H1 (cell line): ENCODE measurements at regions not wholly inside any gene's neighbourhood (a gene's known extent, or its start where the extent isn't known, plus 50 kb on each side); places are given as distances from the start of the nearest gene placed in this dataset.

ENCODE experiments used
- CTCF ChIA-PET: fragments of 300-600 bp; sonication (Branson Sonifier 250); formaldehyde crosslinking; loops from one replicate; lab custom pipeline; 2021; ENCODE audit not compliant: partially characterized antibody; lab: Charles Lee
- POLR2A ChIA-PET: fragments of 300-600 bp; sonication (Branson Sonifier 250); formaldehyde crosslinking; loops from one replicate; lab custom pipeline; 2021; ENCODE audit warnings: inconsistent platforms; ENCODE audit not compliant: partially characterized antibody; lab: Charles Lee
- DNase-seq, 2 experiments: peaks; one replicate each; pipeline versions ENCODE4 v3.0.0 to v3.0.0-alpha.2; 2010 to 2022; ENCODE audit warnings: low spot score in 2 of 2, low read depth in 1 of 2, mixed read lengths in 1 of 2
- FAIRE-seq: peaks from 2 replicates; lab custom pipeline; 2011; peaks lifted over from hg19 to GRCh38; lab: Jason Lieb, UNC
- H2AFZ ChIP-seq: 2 replicates; pipeline ENCODE4 v1.8.1; 2012; ENCODE audit warnings: low read length, inconsistent platforms
- H2AK5ac ChIP-seq: 2 replicates; pipeline ENCODE4 v1.6.1; 2013; ENCODE audit warnings: low read depth, low read length
- H2BK120ac ChIP-seq: replicated peaks from 2 replicates; pipeline ENCODE3; 2013; ENCODE audit warnings: low read depth, low read length, inconsistent platforms
- H2BK12ac ChIP-seq: 2 replicates; pipeline ENCODE4 v1.6.1; 2013; ENCODE audit warnings: low read depth, low read length
- H2BK15ac ChIP-seq: 2 replicates; pipeline ENCODE4 v1.6.1; 2013; ENCODE audit warnings: low read length
- H2BK20ac ChIP-seq: 2 replicates; pipeline ENCODE4 v1.6.1; 2013; ENCODE audit warnings: low read length
- H2BK5ac ChIP-seq: 2 replicates; pipeline ENCODE4 v1.6.1; 2013; ENCODE audit warnings: low read depth, low read length
- H3K14ac ChIP-seq: 2 replicates; pipeline ENCODE4 v1.6.1; 2013; ENCODE audit warnings: inconsistent platforms; ENCODE audit not compliant: insufficient read length
- H3K18ac ChIP-seq: 2 replicates; pipeline ENCODE4 v1.6.1; 2013; ENCODE audit warnings: low read length; ENCODE audit errors: extremely low read depth
- H3K23ac ChIP-seq: 2 replicates; pipeline ENCODE4 v1.6.1; 2013; ENCODE audit warnings: inconsistent platforms; ENCODE audit not compliant: insufficient read length
- H3K23me2 ChIP-seq: 2 replicates; pipeline ENCODE4 v1.6.1; 2013; ENCODE audit warnings: low read depth, low read length
- H3K27ac ChIP-seq: 2 replicates; pipeline ENCODE4 v1.6.1; 2011; ENCODE audit warnings: low read depth, low read length, inconsistent platforms
- H3K27me3 ChIP-seq, 4 experiments: replicated peaks in 1 of 4; 1 replicate in 1 of 4; 2 replicates in 3 of 4; pipeline versions ENCODE4 v1.6.1 to v1.8.1; 2011 to 2013; ENCODE audit warnings: low read length in 3 of 4, mild to moderate bottlenecking in 3 of 4, inconsistent platforms in 2 of 4, mixed read lengths in 2 of 4, moderate library complexity in 1 of 4; ENCODE audit not compliant: control insufficient read depth in 3 of 4, insufficient read depth in 3 of 4; ENCODE audit errors: extremely low read depth in 1 of 4
- H3K36me3 ChIP-seq, 4 experiments: 2 replicates each; pipeline versions ENCODE4 v1.6.1 to v1.8.1; 2011 to 2013; ENCODE audit warnings: mild to moderate bottlenecking in 4 of 4, low read length in 3 of 4, moderate library complexity in 2 of 4, control low read depth in 1 of 4, inconsistent platforms in 1 of 4; ENCODE audit not compliant: insufficient read depth in 4 of 4, control insufficient read depth in 2 of 4
- H3K4ac ChIP-seq: replicated peaks from 2 replicates; pipeline ENCODE3; 2013; ENCODE audit warnings: low read length, low read depth, mixed read lengths, inconsistent platforms; ENCODE audit not compliant: insufficient read length
- H3K4me1 ChIP-seq, 4 experiments: replicated peaks in 1 of 4; 1 replicate in 1 of 4; 2 replicates in 3 of 4; pipeline versions ENCODE4 v1.6.1 to v1.8.1; 2011 to 2013; ENCODE audit warnings: low read length in 3 of 4, inconsistent platforms in 2 of 4, mixed read lengths in 1 of 4; ENCODE audit not compliant: insufficient read depth in 4 of 4, control insufficient read depth in 3 of 4
- H3K4me2 ChIP-seq, 2 experiments: 2 replicates each; pipeline versions ENCODE4 v1.6.1 to v1.8.1; 2011 to 2013; ENCODE audit warnings: low read depth in 2 of 2, low read length in 2 of 2, control low read depth in 1 of 2, inconsistent platforms in 1 of 2, mild to moderate bottlenecking in 1 of 2; ENCODE audit not compliant: insufficient read depth in 1 of 2
- H3K4me3 ChIP-seq, 4 experiments: fragments of 200-600, 300-600 bp in 1 of 4; sonication (generic), shearing (Covaris generic), sonication (Bioruptor Twin) in 1 of 4; 2 replicates each; pipeline versions ENCODE4 v1.5.1 to v1.8.1; 2011 to 2016; ENCODE audit warnings: low read length in 4 of 4, low read depth in 3 of 4, control low read depth in 2 of 4, inconsistent platforms in 2 of 4, mild to moderate bottlenecking in 2 of 4, mixed read lengths in 1 of 4, moderate library complexity in 1 of 4; ENCODE audit not compliant: insufficient read depth in 2 of 4; ENCODE audit errors: extremely low read depth in 1 of 4
- H3K56ac ChIP-seq: replicated peaks from 2 replicates; pipeline ENCODE3; 2013; ENCODE audit warnings: low read depth, mild to moderate bottlenecking, mixed read lengths, low read length, inconsistent platforms; ENCODE audit not compliant: insufficient read length
- H3K79me1 ChIP-seq: 2 replicates; pipeline ENCODE4 v1.6.1; 2013; ENCODE audit warnings: low read depth, low read length, control low read depth
- H3K79me2 ChIP-seq, 2 experiments: 2 replicates each; pipeline versions ENCODE4 v1.6.1 to v1.8.1; 2012 to 2013; ENCODE audit warnings: low read length in 2 of 2, mild to moderate bottlenecking in 2 of 2, inconsistent platforms in 1 of 2; ENCODE audit not compliant: insufficient read depth in 2 of 2, control insufficient read depth in 1 of 2
- H3K9ac ChIP-seq, 4 experiments: replicated peaks in 1 of 4; 1 replicate in 1 of 4; 2 replicates in 3 of 4; pipeline versions ENCODE4 v1.6.1 to v1.8.1; 2011 to 2013; ENCODE audit warnings: low read depth in 3 of 4, low read length in 3 of 4, control low read depth in 2 of 4, mild to moderate bottlenecking in 2 of 4, moderate library complexity in 2 of 4, inconsistent platforms in 1 of 4; ENCODE audit errors: extremely low read depth in 1 of 4
- H3K9me3 ChIP-seq, 2 experiments: 2 replicates each; pipeline versions ENCODE4 v1.6.1 to v1.8.1; 2012 to 2013; ENCODE audit warnings: mild to moderate bottlenecking in 2 of 2, moderate library complexity in 2 of 2, control low read depth in 1 of 2, inconsistent platforms in 1 of 2, low read depth in 1 of 2, low read length in 1 of 2, mixed read lengths in 1 of 2; ENCODE audit not compliant: insufficient read depth in 2 of 2
- H4K20me1 ChIP-seq, 2 experiments: replicated peaks in 1 of 2; 2 replicates each; pipeline versions ENCODE3 to v1.8.1; 2011 to 2013; ENCODE audit warnings: inconsistent platforms in 2 of 2, low read length in 2 of 2, mild to moderate bottlenecking in 1 of 2; ENCODE audit not compliant: insufficient read depth in 2 of 2, control insufficient read depth in 1 of 2
- H4K5ac ChIP-seq: 2 replicates; pipeline ENCODE4 v1.6.1; 2013; ENCODE audit warnings: low read length, low read depth, mixed read lengths, inconsistent platforms; ENCODE audit not compliant: insufficient read length
- H4K8ac ChIP-seq: 2 replicates; pipeline ENCODE4 v1.8.0; 2013; ENCODE audit warnings: mild to moderate bottlenecking, moderate library complexity, low read length, inconsistent platforms; ENCODE audit not compliant: insufficient read depth; ENCODE audit errors: extremely low read depth
- H4K91ac ChIP-seq: replicated peaks from 2 replicates; pipeline ENCODE3; 2013; ENCODE audit warnings: low read length, mixed read lengths, inconsistent platforms; ENCODE audit not compliant: insufficient read length
- BRCA1 ChIP-seq: IDR thresholded peaks from 2 replicates; pipeline ENCODE4 v1.6.1; 2012; ENCODE audit warnings: low read depth, low read length, improper control_type of control experiment
- CBX5 ChIP-seq: fragments of 300-800, 300-1000 bp; sonication (generic); IDR thresholded peaks from 2 replicates; pipeline ENCODE4 v1.7.1; 2016; ENCODE audit warnings: antibody characterized with exemption, low read length, low read depth
- HDAC2 ChIP-seq, 2 experiments: fragments of 300-600 bp in 1 of 2; sonication (generic) in 1 of 2; IDR thresholded peaks; 2 replicates each; pipeline ENCODE4 v1.6.1; 2011 to 2012; ENCODE audit warnings: low read depth in 2 of 2, low read length in 2 of 2, mild to moderate bottlenecking in 2 of 2, moderate library complexity in 2 of 2, borderline replicate concordance in 1 of 2, inconsistent platforms in 1 of 2
- KDM5A ChIP-seq: fragments of 200-600 bp; IDR thresholded peaks from 2 replicates; pipeline ENCODE4 v1.7.1; 2012; ENCODE audit warnings: mild to moderate bottlenecking, low read length, inconsistent platforms, mixed read lengths
- MAFK ChIP-seq: IDR thresholded peaks from 2 replicates; pipeline ENCODE4 v1.6.1; 2012; ENCODE audit warnings: low read depth, mild to moderate bottlenecking, improper control_type of control experiment, low read length
- RFX5 ChIP-seq: IDR thresholded peaks from 2 replicates; pipeline ENCODE4 v1.6.1; 2011; ENCODE audit warnings: low read depth, low read length, improper control_type of control experiment, borderline replicate concordance
- SAP30 ChIP-seq: fragments of 300-600 bp; sonication (generic); IDR thresholded peaks from 2 replicates; pipeline ENCODE4 v1.7.1; 2012; ENCODE audit warnings: low read length, moderate library complexity, mild to moderate bottlenecking, inconsistent platforms; ENCODE audit not compliant: insufficient read depth, insufficient replicate concordance
- TAF1 ChIP-seq: IDR thresholded peaks from 2 replicates; pipeline ENCODE4 v1.6.1; 2011; ENCODE audit warnings: mild to moderate bottlenecking, low read depth, low read length
- WGBS, 2 experiments: shearing (Covaris generic) in 1 of 2; methylation state at CpG; one replicate each; pipeline versions ENCODE4 v1.1.6 to v1.1.7; 2013 to 2015; ENCODE audit warnings: low lambda C conversion rate in 2 of 2, mixed read lengths in 2 of 2, inconsistent platforms in 1 of 2, low coverage in 1 of 2, missing lambda C conversion rate in 1 of 2; ENCODE audit not compliant: insufficient replicate concordance in 2 of 2, insufficient coverage in 1 of 2, insufficient read length in 1 of 2; ENCODE audit errors: extremely low coverage in 1 of 2, missing lambda C conversion rate in 1 of 2; 5-methylcytosine and 5-hydroxymethylcytosine counted together

DNA sequence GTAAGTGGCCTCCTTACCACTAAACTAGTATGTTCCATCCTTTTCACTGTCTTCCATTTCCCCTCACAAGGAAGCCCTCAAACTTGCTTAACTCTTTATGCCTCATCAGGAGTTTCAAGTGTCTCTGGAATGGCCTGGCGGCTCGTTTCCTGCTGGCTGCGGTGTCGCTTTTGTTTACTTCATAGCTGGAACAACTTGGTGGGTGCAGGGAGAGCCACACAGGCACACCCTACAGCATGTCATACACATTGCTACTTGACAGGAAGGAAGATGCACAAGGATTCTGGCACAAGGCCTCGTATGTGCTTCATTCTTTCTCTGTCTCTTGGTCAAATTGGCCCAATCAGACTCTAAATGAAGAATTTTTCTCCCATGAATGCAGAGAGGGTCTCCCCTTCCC, 488.3 kb downstream of the FOXO1 start:
- Histone ChIP-seq H3K27ac (no peak overlapping the region), H3K56ac (no peak overlapping the region), H4K20me1 (no peaks in the 10 kb centered on the region), H3K4me2 (no peak overlapping the region), H3K4me3 (no peak overlapping the region), H2BK120ac (no peak overlapping the region), H2BK12ac (no peak overlapping the region), H3K79me1 (no peaks in the 10 kb centered on the region), H3K14ac (no peak overlapping the region), H2AK5ac (no peak overlapping the region), H3K23me2 (no peaks in the 10 kb centered on the region), H3K23ac (no peak overlapping the region), H2BK15ac (no peak overlapping the region), H3K4me1 (no peaks in the 10 kb centered on the region), H2BK5ac (no peak overlapping the region), H4K91ac (no peak overlapping the region), H2AFZ (no peak overlapping the region), H3K18ac (no peak overlapping the region), H3K27me3 (peaks cover 0 to 9% (median 4%) of the 10 kb centered on the region in 4 experiments; a peak in 3 of 7 replicates), H4K5ac (no peak overlapping the region), H3K4ac (no peak overlapping the region), H3K79me2 (no peaks in the 10 kb centered on the region), H2BK20ac (no peak overlapping the region), H3K36me3 (no peaks in the 10 kb centered on the region), H4K8ac (no peak overlapping the region), H3K9ac (no peak overlapping the region), H3K9me3 (no peaks in the 10 kb centered on the region)
- ChIA-PET POLR2A (no interaction called here), CTCF (interaction anchor here (0.5 to 0.9 kb wide), 2 partner anchors 294 to 1469 kb away, joined by 3 read pairs; no protein-coding TSS in a partner anchor)
- DNase-seq (no peak), FAIRE-seq (no peak)
- TF ChIP-seq RFX5 (no peak), HDAC2 (IDR thresholded peaks at IDR 0.05; ENCODE audit: borderline replicate concordance in 1 of 2, low read depth in 2 of 2, low read length in 2 of 2) (no peak), KDM5A (no peak), TAF1 (no peak), SAP30 (no peak), MAFK (no peak), CBX5 (no peak), BRCA1 (no peak)
- 87% methylated on average over 5 of the region's 5 CpGs; no CpG with 5 or more reads in 1 of the 2 experiments for WGBS, 2 experiments
